SU-DHL-6 (cell line): ENCODE measurements at regions not wholly inside any gene's neighbourhood (a gene's known extent, or its start where the extent isn't known, plus 50 kb on each side); places are given as distances from the start of the nearest gene placed in this dataset.

Experiments
- EZH2phosphoT487 ChIP-seq: fragments of 200-600 bp; sonication (generic), shearing (Covaris generic); conservative IDR thresholded peaks from 2 replicates; pipeline ENCODE4 v1.6.1; 2018; ENCODE audit warnings: mild to moderate bottlenecking, antibody characterized with exemption, low read length, moderate library complexity, mixed read lengths
- TF ChIP-seq, protein P1 (sequence below): fragments of 200-600 bp; sonication (generic); IDR thresholded peaks from one replicate; pipeline ENCODE4 v1.5.1; 2017; ENCODE audit warnings: antibody characterized with exemption, mild to moderate bottlenecking, low read length, moderate library complexity; ENCODE audit not compliant: insufficient read depth, poor library complexity, severe bottlenecking

DNA sequence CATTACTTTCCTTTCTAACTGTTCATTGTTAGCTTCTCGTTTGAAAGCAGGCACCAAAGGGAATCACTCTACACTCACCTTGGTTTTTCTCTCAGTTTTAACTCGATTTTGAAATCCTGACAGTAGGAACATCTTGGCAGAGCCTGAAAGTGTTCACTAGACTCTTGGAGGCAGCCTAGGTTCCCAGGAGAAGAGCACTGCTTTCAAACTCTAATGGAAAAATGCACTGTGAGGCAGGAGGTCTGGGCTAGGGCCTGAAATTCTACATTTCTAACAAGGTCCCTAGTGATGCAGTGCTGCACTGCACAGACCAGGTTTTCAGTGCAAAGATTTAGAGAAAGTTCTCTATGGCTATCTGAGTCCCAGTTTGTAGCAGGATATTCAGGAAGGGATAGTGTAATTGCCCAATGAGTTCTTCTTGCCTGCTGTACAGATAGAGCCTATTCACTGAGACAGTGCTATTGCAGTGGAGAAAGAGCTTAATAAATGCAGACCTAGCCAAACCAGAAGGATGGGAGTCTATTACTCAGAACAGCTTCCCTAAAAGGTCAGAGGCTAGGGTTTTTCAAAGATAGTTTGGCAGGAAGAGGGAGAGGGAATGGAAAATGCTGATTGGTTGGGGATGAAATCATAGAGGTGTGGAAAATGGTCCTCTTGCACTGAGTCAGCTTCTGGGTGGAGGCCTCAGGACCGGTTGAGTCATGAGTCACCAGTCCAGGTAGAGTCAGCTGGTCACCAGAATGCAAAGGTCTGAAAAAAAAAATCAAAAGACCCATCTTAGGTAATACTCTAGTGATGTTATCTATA is 153.9 kb downstream of the GPBP1 start:
- TF ChIP-seq, protein P1, sequence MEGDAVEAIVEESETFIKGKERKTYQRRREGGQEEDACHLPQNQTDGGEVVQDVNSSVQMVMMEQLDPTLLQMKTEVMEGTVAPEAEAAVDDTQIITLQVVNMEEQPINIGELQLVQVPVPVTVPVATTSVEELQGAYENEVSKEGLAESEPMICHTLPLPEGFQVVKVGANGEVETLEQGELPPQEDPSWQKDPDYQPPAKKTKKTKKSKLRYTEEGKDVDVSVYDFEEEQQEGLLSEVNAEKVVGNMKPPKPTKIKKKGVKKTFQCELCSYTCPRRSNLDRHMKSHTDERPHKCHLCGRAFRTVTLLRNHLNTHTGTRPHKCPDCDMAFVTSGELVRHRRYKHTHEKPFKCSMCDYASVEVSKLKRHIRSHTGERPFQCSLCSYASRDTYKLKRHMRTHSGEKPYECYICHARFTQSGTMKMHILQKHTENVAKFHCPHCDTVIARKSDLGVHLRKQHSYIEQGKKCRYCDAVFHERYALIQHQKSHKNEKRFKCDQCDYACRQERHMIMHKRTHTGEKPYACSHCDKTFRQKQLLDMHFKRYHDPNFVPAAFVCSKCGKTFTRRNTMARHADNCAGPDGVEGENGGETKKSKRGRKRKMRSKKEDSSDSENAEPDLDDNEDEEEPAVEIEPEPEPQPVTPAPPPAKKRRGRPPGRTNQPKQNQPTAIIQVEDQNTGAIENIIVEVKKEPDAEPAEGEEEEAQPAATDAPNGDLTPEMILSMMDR, result no peak
- TF ChIP-seq EZH2phosphoT487, result no peak
